Karpas-422 (cell line): ENCODE measurements at regions not wholly inside any gene's neighbourhood (a gene's known extent, or its start where the extent isn't known, plus 50 kb on each side); places are given as distances from the start of the nearest gene placed in this dataset.
"Not testable (repeated sequence)": the region's sequence is repeated elsewhere in the genome, so short reads cannot be mapped to it uniquely, and the experiment has no call there.

Experiments used
- DNase-seq: peaks from one replicate; pipeline ENCODE4 v3.0.0-alpha.2; 2015
- H2AFZ ChIP-seq: fragments of 200-600 bp; sonication (generic); 2 replicates; pipeline ENCODE4 v1.6.1; 2014; ENCODE audit warnings: antibody characterized with exemption, low read length, mixed read lengths
- H3K27ac ChIP-seq: fragments of 200-600 bp; sonication (generic); 2 replicates; pipeline ENCODE4 v1.5.1; 2014; ENCODE audit warnings: mild to moderate bottlenecking, low read length, moderate library complexity
- H3K27me3 ChIP-seq: fragments of 200-600 bp; sonication (generic); 2 replicates; pipeline ENCODE4 v1.6.1; 2014; ENCODE audit warnings: low read length, mixed read lengths
- H3K36me3 ChIP-seq: fragments of 200-600 bp; sonication (generic); 2 replicates; pipeline ENCODE4 v1.6.1; 2014; ENCODE audit warnings: low read length, mixed read lengths; ENCODE audit not compliant: insufficient read depth
- H3K4me1 ChIP-seq: fragments of 200-600 bp; sonication (generic); 2 replicates; pipeline ENCODE4 v1.6.1; 2014; ENCODE audit warnings: mild to moderate bottlenecking, low read length, mixed read lengths
- H3K4me2 ChIP-seq: fragments of 200-600 bp; sonication (generic); 2 replicates; pipeline ENCODE4 v1.6.1; 2014; ENCODE audit warnings: low read length, low read depth, mild to moderate bottlenecking; ENCODE audit not compliant: poor library complexity, severe bottlenecking
- H3K4me3 ChIP-seq: fragments of 200-600 bp; sonication (generic); 2 replicates; pipeline ENCODE4 v1.5.1; 2014; ENCODE audit warnings: mild to moderate bottlenecking, antibody characterized with exemption, low read length, mixed read lengths
- H3K79me2 ChIP-seq: fragments of 200-600 bp; sonication (generic); 2 replicates; pipeline ENCODE4 v1.6.1; 2014; ENCODE audit warnings: mild to moderate bottlenecking, low read length, mixed read lengths
- H3K9ac ChIP-seq: fragments of 200-600 bp; sonication (generic); 2 replicates; pipeline ENCODE4 v1.6.0; 2014; ENCODE audit warnings: low read length
- H3K9me2 ChIP-seq: fragments of 200-600 bp; sonication (generic), shearing (Covaris generic); replicated peaks from 2 replicates; pipeline ENCODE4 v1.6.0; 2014; ENCODE audit warnings: mild to moderate bottlenecking, low read length, moderate library complexity; ENCODE audit not compliant: insufficient read depth
- H3K9me3 ChIP-seq: fragments of 300-700, 200-600 bp; sonication (generic); 2 replicates; pipeline ENCODE4 v1.6.1; 2014; ENCODE audit warnings: low read length, mixed read lengths
- H4K20me1 ChIP-seq: fragments of 200-600 bp; sonication (generic); 2 replicates; pipeline ENCODE4 v1.6.1; 2014; ENCODE audit warnings: mild to moderate bottlenecking, antibody characterized with exemption, low read length, low read depth; ENCODE audit not compliant: insufficient read depth

GRCh38 chr17:27085517-27085916 is 208.4 kb upstream of the WSB1 start:
- H3K9ac ChIP-seq: no peak overlapping the region
- no peaks in the 10 kb centered on the region for H3K9me3 ChIP-seq
- no peak for DNase-seq
- no peak overlapping the region for H3K27ac ChIP-seq
- H4K20me1 ChIP-seq: no peaks in the 10 kb centered on the region
- no peaks in the 10 kb centered on the region for H3K36me3 ChIP-seq
- H3K79me2 ChIP-seq: no peaks in the 10 kb centered on the region
- H3K27me3 ChIP-seq: no peaks in the 10 kb centered on the region
- no peak overlapping the region for H2AFZ ChIP-seq
- no peaks in the 10 kb centered on the region for H3K9me2 ChIP-seq
- no peak overlapping the region for H3K4me3 ChIP-seq
- H3K4me1 ChIP-seq: no peaks in the 10 kb centered on the region
- no peak overlapping the region for H3K4me2 ChIP-seq

- H3K4me2 ChIP-seq: no peak overlapping the region
- H3K79me2 ChIP-seq: no peaks in the 10 kb centered on the region
Observed at GRCh38 chr17:27086526-27086925, 207.4 kb upstream of the WSB1 start.

GRCh38 chr17:27087935-27088766 is 205.8 kb upstream of the WSB1 start:
- no peaks in the 10 kb centered on the region for H4K20me1 ChIP-seq
- no peaks in the 10 kb centered on the region for H3K79me2 ChIP-seq
- H3K9ac ChIP-seq: no peak overlapping the region
- H3K36me3 ChIP-seq: no peaks in the 10 kb centered on the region
- H3K27me3 ChIP-seq: no peaks in the 10 kb centered on the region
- no peaks in the 10 kb centered on the region for H3K9me2 ChIP-seq
- H3K27ac ChIP-seq: no peak overlapping the region
- no peak overlapping the region for H3K4me3 ChIP-seq
- H3K4me2 ChIP-seq: no peak overlapping the region
- no peak overlapping the region for H2AFZ ChIP-seq
- no peak for DNase-seq
- no peaks in the 10 kb centered on the region for H3K4me1 ChIP-seq
- H3K9me3 ChIP-seq: no peaks in the 10 kb centered on the region

More at GRCh38 chr17:27086526-27086925, 207.4 kb upstream of the WSB1 start:
- no peaks in the 10 kb centered on the region for H4K20me1 ChIP-seq
- no peaks in the 10 kb centered on the region for H3K27me3 ChIP-seq
- H3K27ac ChIP-seq: no peak overlapping the region
- no peak overlapping the region for H2AFZ ChIP-seq
- no peak overlapping the region for H3K4me3 ChIP-seq
- DNase-seq: no peak
- H3K9me2 ChIP-seq: no peaks in the 10 kb centered on the region
- no peak overlapping the region for H3K9ac ChIP-seq
- no peaks in the 10 kb centered on the region for H3K4me1 ChIP-seq
- H3K9me3 ChIP-seq: no peaks in the 10 kb centered on the region
- no peaks in the 10 kb centered on the region for H3K36me3 ChIP-seq

GRCh38 chr17:27088767-27089078 is 205.2 kb upstream of the WSB1 start:
- H3K27me3 ChIP-seq: no peaks in the 10 kb centered on the region
- H3K9me2 ChIP-seq: no peaks in the 10 kb centered on the region
- no peaks in the 10 kb centered on the region for H3K4me1 ChIP-seq
- no peaks in the 10 kb centered on the region for H4K20me1 ChIP-seq
- no peak for DNase-seq
- no peaks in the 10 kb centered on the region for H3K36me3 ChIP-seq
- no peaks in the 10 kb centered on the region for H3K79me2 ChIP-seq
- no peak overlapping the region for H3K4me3 ChIP-seq
- no peak overlapping the region for H3K4me2 ChIP-seq
- no peak overlapping the region for H3K27ac ChIP-seq
- H3K9me3 ChIP-seq: no peaks in the 10 kb centered on the region
- no peak overlapping the region for H3K9ac ChIP-seq
- no peak overlapping the region for H2AFZ ChIP-seq

DNA sequence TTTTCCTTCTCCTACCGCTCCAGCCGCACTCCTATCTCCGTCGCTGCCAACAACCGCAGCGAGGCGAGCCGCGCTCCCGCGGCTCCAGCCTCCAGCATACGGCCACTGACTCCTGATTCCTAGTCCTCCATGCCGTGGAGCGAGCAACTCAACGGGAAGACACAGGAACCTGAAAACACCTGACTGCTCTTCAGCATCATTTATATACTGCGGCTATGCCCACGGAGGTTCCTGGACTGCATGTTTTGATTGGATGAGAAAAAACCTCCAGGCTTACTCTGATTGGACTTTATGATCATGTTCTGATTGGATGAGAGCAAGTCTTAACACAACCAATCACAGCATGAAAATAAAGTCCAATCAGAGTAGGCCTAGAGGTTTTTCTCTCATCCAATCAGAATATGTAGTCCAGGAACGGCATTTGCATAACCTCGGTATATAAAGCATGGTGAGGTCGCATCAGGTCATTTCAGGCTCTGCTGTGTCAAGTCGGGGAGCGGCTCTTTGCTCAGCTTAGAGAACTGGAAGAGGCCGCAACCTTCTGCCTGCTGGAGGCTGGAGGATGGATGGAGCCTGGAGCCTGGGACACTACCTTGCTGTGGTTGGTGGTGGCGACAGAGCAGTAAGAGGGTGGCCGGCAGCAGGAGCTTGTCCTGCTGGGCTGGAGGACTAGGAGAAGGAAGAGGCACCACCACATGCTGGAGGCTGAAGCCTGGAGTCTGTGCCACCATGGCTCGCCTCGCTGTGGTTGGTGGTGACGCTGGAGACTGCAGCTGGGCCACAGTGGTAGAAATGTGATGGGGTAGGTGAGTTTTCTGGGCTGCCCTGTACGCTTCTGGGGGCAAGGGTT is 204.6 kb upstream of the WSB1 start:
- H3K27me3 ChIP-seq, H3K9me2 ChIP-seq, H4K20me1 ChIP-seq, H3K4me1 ChIP-seq, H3K4me3 ChIP-seq, H2AFZ ChIP-seq, H3K9me3 ChIP-seq, H3K79me2 ChIP-seq, H3K9ac ChIP-seq, H3K4me2 ChIP-seq, DNase-seq, H3K27ac ChIP-seq, H3K36me3 ChIP-seq: not testable (repeated sequence)

- H3K79me2 ChIP-seq: no peaks in the 10 kb centered on the region
- no peak overlapping the region for H3K4me3 ChIP-seq
- H3K27me3 ChIP-seq: no peaks in the 10 kb centered on the region
- no peaks in the 10 kb centered on the region for H3K4me1 ChIP-seq
- no peak for DNase-seq
- no peak overlapping the region for H3K9ac ChIP-seq
- no peak overlapping the region for H3K4me2 ChIP-seq
- H3K27ac ChIP-seq: no peak overlapping the region
- H3K36me3 ChIP-seq: no peaks in the 10 kb centered on the region
- no peaks in the 10 kb centered on the region for H3K9me2 ChIP-seq
- H3K9me3 ChIP-seq: no peaks in the 10 kb centered on the region
- H2AFZ ChIP-seq: no peak overlapping the region
- H4K20me1 ChIP-seq: no peaks in the 10 kb centered on the region
Observed at GRCh38 chr17:27089929-27090247, 204.0 kb upstream of the WSB1 start.

- H3K36me3 ChIP-seq, H3K4me3 ChIP-seq, H3K4me2 ChIP-seq, H3K27me3 ChIP-seq, H3K27ac ChIP-seq, DNase-seq, H2AFZ ChIP-seq, H3K4me1 ChIP-seq, H3K9me2 ChIP-seq, H3K9ac ChIP-seq, H3K79me2 ChIP-seq, H4K20me1 ChIP-seq, H3K9me3 ChIP-seq: not testable (repeated sequence)
Observed at GRCh38 chr17:27090450-27091042, 203.4 kb upstream of the WSB1 start.

- Histone ChIP-seq H3K4me3 (no peak overlapping the region), H3K9me2 (no peaks in the 10 kb centered on the region), H3K27me3 (no peaks in the 10 kb centered on the region), H3K79me2 (no peaks in the 10 kb centered on the region), H3K27ac (no peak overlapping the region), H4K20me1 (no peaks in the 10 kb centered on the region), H3K9ac (no peak overlapping the region), H3K36me3 (no peaks in the 10 kb centered on the region), H3K4me1 (no peaks in the 10 kb centered on the region), H3K9me3 (no peaks in the 10 kb centered on the region), H2AFZ (no peak overlapping the region), H3K4me2 (no peak overlapping the region)
- no peak for DNase-seq
Observed at GRCh38 chr17:27091043-27091497, 202.8 kb upstream of the WSB1 start.
